GM23338 (cell line): ENCODE measurements at regions not wholly inside any gene's neighbourhood (a gene's known extent, or its start where the extent isn't known, plus 50 kb on each side); places are given as distances from the start of the nearest gene placed in this dataset.

Experiments used
- CTCF ChIP-seq, 2 experiments: fragments of 200-600 bp in 1 of 2; sonication (generic) in 1 of 2; conservative IDR thresholded peaks; 2 replicates each; pipeline versions ENCODE4 v1.5.1 to v1.6.1; 2016 to 2017; ENCODE audit warnings: antibody characterized with exemption in 2 of 2, low read depth in 2 of 2, mild to moderate bottlenecking in 2 of 2, moderate library complexity in 1 of 2
- EZH2 ChIP-seq: fragments of 200-600 bp; sonication (generic); IDR thresholded peaks from one replicate; pipeline ENCODE4 v1.8.0; 2017; ENCODE audit warnings: antibody characterized with exemption, mild to moderate bottlenecking, low read depth; ENCODE audit not compliant: unreplicated experiment
- ZNF331 ChIP-seq: fragments of 250-450 bp; sonication (Bioruptor Pico); IDR thresholded peaks from 2 replicates; pipeline ENCODE4 v1.5.0; 2020; ENCODE audit warnings: low read depth, mild to moderate bottlenecking, moderate library complexity

DNA sequence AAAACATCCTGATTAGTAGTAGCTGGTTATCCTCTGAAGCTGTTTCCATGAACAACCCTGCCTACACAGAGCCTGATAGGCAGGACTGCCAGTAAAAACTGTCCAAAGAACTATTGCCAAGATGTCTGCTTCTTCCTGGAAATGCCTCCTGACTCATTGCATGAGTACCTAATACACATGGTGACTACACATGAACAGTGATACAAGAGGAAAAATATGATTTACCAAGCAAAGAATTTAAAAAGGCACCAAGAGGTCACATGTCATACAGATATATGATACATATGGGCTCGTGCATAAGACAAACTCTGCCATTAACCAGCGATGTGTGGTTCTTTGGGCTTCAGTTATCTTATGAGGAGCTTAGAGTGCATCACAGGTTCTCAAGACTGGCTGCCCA lies 552.3 kb downstream of the SLC16A7 start:
- TF ChIP-seq EZH2 = no peak
- no peak for TF ChIP-seq CTCF (conservative IDR thresholded peaks at IDR 0.05; ENCODE audit: low read depth in 2 of 2)
- no peak for TF ChIP-seq ZNF331
